A549 (cell line): ENCODE measurements at regions not wholly inside any gene's neighbourhood (a gene's known extent, or its start where the extent isn't known, plus 50 kb on each side); places are given as distances from the start of the nearest gene placed in this dataset.

Experiments used
- ATAC-seq, 2 experiments: fragments of 200-7000 bp in 1 of 2; fragments of >200 bp in 1 of 2; cut with Nextera tagmentation in 1 of 2; cut with Tn5 transposase in 1 of 2; 3 replicates each; pipeline versions ENCODE4 v1.8.0 to v1.9.1; 2018 to 2020; ENCODE audit warnings: mild to moderate bottlenecking in 1 of 2, moderate library complexity in 1 of 2
- CTCF ChIA-PET: fragments of 300-600 bp; sonication (Branson Sonifier 250); formaldehyde crosslinking; extraction: SDS; loops from one replicate; lab custom pipeline; 2021; ENCODE audit warnings: antibody characterized with exemption, inconsistent platforms; lab: Yijun Ruan, JAX
- POLR2A ChIA-PET: fragments of 350-600 bp; formaldehyde crosslinking; extraction: SDS; loops from one replicate; lab custom pipeline; 2021; ENCODE audit warnings: antibody characterized with exemption, inconsistent platforms; lab: Yijun Ruan, JAX
- DNase-seq, 2 experiments: peaks; one replicate each; pipeline versions ENCODE4 v3.0.0 to v3.0.0-alpha.2; 2011 to 2016; ENCODE audit warnings: low read depth in 1 of 2, low spot score in 1 of 2
- FAIRE-seq: peaks from 2 replicates; lab custom pipeline; 2011; peaks lifted over from hg19 to GRCh38; lab: Jason Lieb, UNC
- H3K27ac ChIP-seq, 2 experiments: fragments of >200 bp; sonication (Bioruptor Twin); formaldehyde crosslinking; 3 replicates each; pipeline ENCODE4 v1.5.1; 2016 to 2017
- H3K4me1 ChIP-seq: fragments of >200 bp; sonication (Bioruptor Twin); formaldehyde crosslinking; 3 replicates; pipeline ENCODE4 v1.6.1; 2016
- H3K4me2 ChIP-seq: fragments of >200 bp; sonication (Bioruptor Twin); formaldehyde crosslinking; 3 replicates; pipeline ENCODE4 v1.6.1; 2016
- H3K4me3 ChIP-seq: fragments of >200 bp; sonication (Bioruptor Twin); formaldehyde crosslinking; 3 replicates; pipeline ENCODE4 v1.5.1; 2016
- H3K9me3 ChIP-seq: fragments of >200 bp; sonication (Bioruptor Twin); formaldehyde crosslinking; 3 replicates; pipeline ENCODE4 v1.6.1; 2016
- ATOH8 ChIP-seq: fragments of 250-450 bp; sonication (Bioruptor Pico); IDR thresholded peaks from 2 replicates; pipeline ENCODE4 v1.5.0; 2020; ENCODE audit warnings: low read depth, mild to moderate bottlenecking, moderate library complexity
- BHLHE40 ChIP-seq: IDR thresholded peaks from 2 replicates; pipeline ENCODE4 v1.6.1; 2012; ENCODE audit warnings: low read depth, low read length, inconsistent platforms
- CEBPB ChIP-seq, 2 experiments: fragments of >200 bp in 1 of 2; sonication (Bioruptor Twin) in 1 of 2; formaldehyde crosslinking in 1 of 2; IDR thresholded peaks; 2 replicates each; pipeline ENCODE4 v1.6.1; 2012 to 2016
- CTCF ChIP-seq: fragments of >200 bp; sonication (Bioruptor Twin); formaldehyde crosslinking; IDR thresholded peaks from 3 replicates; pipeline ENCODE4 v1.5.1; 2016
- EHF ChIP-seq: fragments of 250-450 bp; sonication (Bioruptor Pico); IDR thresholded peaks from 2 replicates; pipeline ENCODE4 v1.5.0; 2020; ENCODE audit warnings: mild to moderate bottlenecking
- EHMT2 ChIP-seq: fragments of 200-600 bp; sonication (generic); IDR thresholded peaks from 2 replicates; pipeline ENCODE4 v1.6.1; 2016; ENCODE audit warnings: antibody characterized with exemption, low read depth, mild to moderate bottlenecking, moderate library complexity
- ELK1 ChIP-seq: fragments of 150-350 bp; IDR thresholded peaks from 2 replicates; pipeline ENCODE4 v1.6.1; 2014; ENCODE audit warnings: low read depth, mild to moderate bottlenecking, low read length
- HDAC2 ChIP-seq: fragments of 200-600 bp; sonication (generic); IDR thresholded peaks from 2 replicates; pipeline ENCODE4 v1.6.1; 2016
- HMGXB4 ChIP-seq: fragments of 250-450 bp; sonication (Bioruptor Pico); IDR thresholded peaks from 2 replicates; pipeline ENCODE4 v1.5.0; 2021; ENCODE audit warnings: mild to moderate bottlenecking, moderate library complexity, borderline replicate concordance
- KDM1A ChIP-seq: fragments of 200-600 bp; sonication (generic); IDR thresholded peaks from 2 replicates; pipeline ENCODE4 v1.6.1; 2016; ENCODE audit warnings: low read depth, mild to moderate bottlenecking
- MYC ChIP-seq: IDR thresholded peaks from 2 replicates; pipeline ENCODE4 v1.6.1; 2012; ENCODE audit warnings: mild to moderate bottlenecking, inconsistent platforms, low read length, improper control_type of control experiment, borderline replicate concordance
- NPAS2 ChIP-seq: fragments of 250-450 bp; sonication (Bioruptor Pico); IDR thresholded peaks from 2 replicates; pipeline ENCODE4 v1.8.0; 2022; ENCODE audit warnings: mild to moderate bottlenecking, moderate library complexity, borderline replicate concordance
- PHF8 ChIP-seq: fragments of 200-600 bp; sonication (generic); IDR thresholded peaks from 2 replicates; pipeline ENCODE4 v1.6.1; 2016; ENCODE audit warnings: low read depth, mild to moderate bottlenecking, antibody characterized with exemption, moderate library complexity, borderline replicate concordance
- POLR2AphosphoS2 ChIP-seq: conservative IDR thresholded peaks from 2 replicates; pipeline ENCODE4 v1.6.1; 2012; ENCODE audit warnings: low read length, improper control_type of control experiment, inconsistent platforms
- SMC3 ChIP-seq: fragments of >200 bp; sonication (Bioruptor Twin); formaldehyde crosslinking; IDR thresholded peaks from 3 replicates; pipeline ENCODE4 v1.6.1; 2018; ENCODE audit warnings: inconsistent platforms
- TP53 ChIP-seq: fragments of 250-450 bp; sonication (Bioruptor Pico); IDR thresholded peaks from 2 replicates; pipeline ENCODE4 v1.5.0; 2021; ENCODE audit warnings: mild to moderate bottlenecking, moderate library complexity
- USF2 ChIP-seq: fragments of 450-650 bp; IDR thresholded peaks from 2 replicates; pipeline ENCODE4 v1.6.1; 2014; ENCODE audit warnings: antibody characterized with exemption
- WGBS: methylation state at CpG from one replicate; pipeline ENCODE4 v1.1.6; 2017; ENCODE audit errors: missing lambda C conversion rate; 5-methylcytosine and 5-hydroxymethylcytosine counted together
- TF ChIP-seq, protein P1 (sequence below): IDR thresholded peaks from 2 replicates; pipeline ENCODE4 v1.6.1; 2012
- TF ChIP-seq, protein P2 (sequence below): fragments of >200 bp; sonication (Bioruptor Twin); formaldehyde crosslinking; IDR thresholded peaks from 3 replicates; pipeline ENCODE4 v1.6.1; 2016

GRCh38 chr13:99636728-99637353, 135.6 kb downstream of the TM9SF2 start:
- WGBS, result 82% methylated on average over 7 of the region's 7 CpGs
- POLR2A ChIA-PET, result no interaction called here
- DNase-seq (no peak), ATAC-seq (no peak), FAIRE-seq (no peak)
- Histone ChIP-seq H3K4me1 (no peaks in the 10 kb centered on the region), H3K4me3 (no peak overlapping the region), H3K27ac (no peak overlapping the region), H3K9me3 (0 out of 3 replicates have a peak, but pooled peaks cover 5% of the 10 kb centered on the region), H3K4me2 (no peak overlapping the region)
- CTCF ChIA-PET, result interaction anchor here (1.5 kb wide), 1 partner anchor 19 kb away, joined by 4 read pairs; no protein-coding TSS in a partner anchor
- TF ChIP-seq POLR2AphosphoS2 (no peak), USF2 (no peak), EHMT2 (no peak), HMGXB4 (CRISPR knock-in tag) (no peak), NPAS2 (CRISPR knock-in tag) (no peak), TP53 (no peak), BHLHE40 (no peak), ATOH8 (CRISPR knock-in tag) (no peak), CTCF (no peak), MYC (no peak), ELK1 (no peak), EHF (CRISPR knock-in tag) (no peak), CEBPB (IDR thresholded peaks at IDR 0.05) (no peak), SMC3 (no peak), PHF8 (no peak), HDAC2 (no peak), KDM1A (no peak)
- TF ChIP-seq, protein P1, sequence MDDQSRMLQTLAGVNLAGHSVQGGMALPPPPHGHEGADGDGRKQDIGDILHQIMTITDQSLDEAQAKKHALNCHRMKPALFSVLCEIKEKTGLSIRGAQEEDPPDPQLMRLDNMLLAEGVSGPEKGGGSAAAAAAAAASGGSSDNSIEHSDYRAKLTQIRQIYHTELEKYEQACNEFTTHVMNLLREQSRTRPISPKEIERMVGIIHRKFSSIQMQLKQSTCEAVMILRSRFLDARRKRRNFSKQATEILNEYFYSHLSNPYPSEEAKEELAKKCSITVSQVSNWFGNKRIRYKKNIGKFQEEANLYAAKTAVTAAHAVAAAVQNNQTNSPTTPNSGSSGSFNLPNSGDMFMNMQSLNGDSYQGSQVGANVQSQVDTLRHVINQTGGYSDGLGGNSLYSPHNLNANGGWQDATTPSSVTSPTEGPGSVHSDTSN, result no peak
- TF ChIP-seq, protein P2, sequence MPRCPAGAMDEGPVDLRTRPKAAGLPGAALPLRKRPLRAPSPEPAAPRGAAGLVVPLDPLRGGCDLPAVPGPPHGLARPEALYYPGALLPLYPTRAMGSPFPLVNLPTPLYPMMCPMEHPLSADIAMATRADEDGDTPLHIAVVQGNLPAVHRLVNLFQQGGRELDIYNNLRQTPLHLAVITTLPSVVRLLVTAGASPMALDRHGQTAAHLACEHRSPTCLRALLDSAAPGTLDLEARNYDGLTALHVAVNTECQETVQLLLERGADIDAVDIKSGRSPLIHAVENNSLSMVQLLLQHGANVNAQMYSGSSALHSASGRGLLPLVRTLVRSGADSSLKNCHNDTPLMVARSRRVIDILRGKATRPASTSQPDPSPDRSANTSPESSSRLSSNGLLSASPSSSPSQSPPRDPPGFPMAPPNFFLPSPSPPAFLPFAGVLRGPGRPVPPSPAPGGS, result no peak
